GM10266 (cell line): ENCODE measurements at regions not wholly inside any gene's neighbourhood (a gene's known extent, or its start where the extent isn't known, plus 50 kb on each side); places are given as distances from the start of the nearest gene placed in this dataset.

ENCODE experiments used
- DNase-seq: peaks from one replicate; pipeline ENCODE4 v3.0.0; 2012; ENCODE audit errors: extremely low spot score
- CTCF ChIP-seq: IDR thresholded peaks from 2 replicates; pipeline ENCODE4 v1.5.1; 2012; ENCODE audit warnings: mild to moderate bottlenecking, low read depth; ENCODE audit not compliant: control insufficient read depth, insufficient read depth; ENCODE audit errors: missing control alignments

GRCh38 chr5:125525356-125525755 lies 778.9 kb upstream of the ZNF608 start:
- TF ChIP-seq CTCF: no peak
- DNase-seq: no peak

GRCh38 chr5:125526966-125527365 lies 780.5 kb upstream of the ZNF608 start:
- no peak for DNase-seq
- no peak for TF ChIP-seq CTCF

DNA sequence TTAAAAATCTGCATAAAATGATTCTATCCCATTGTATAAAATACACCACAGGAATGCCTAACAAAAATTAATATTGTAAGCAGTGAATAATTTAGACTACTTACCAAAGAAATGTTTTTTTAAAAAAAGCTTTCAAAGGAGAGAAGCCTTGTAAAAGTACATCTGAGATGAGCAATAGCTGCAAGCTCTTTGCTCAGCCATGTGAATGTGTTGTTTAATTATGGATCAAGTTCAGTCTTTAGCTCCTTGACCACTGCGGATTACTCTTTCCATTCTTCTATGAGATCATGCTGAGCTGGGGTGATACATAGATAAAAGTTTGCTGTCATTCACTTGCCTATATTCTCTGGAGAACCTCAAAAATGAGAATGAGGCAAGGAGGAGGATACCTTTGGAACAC lies 782.4 kb upstream of the ZNF608 start:
- DNase-seq: no peak
- TF ChIP-seq CTCF: no peak

DNA sequence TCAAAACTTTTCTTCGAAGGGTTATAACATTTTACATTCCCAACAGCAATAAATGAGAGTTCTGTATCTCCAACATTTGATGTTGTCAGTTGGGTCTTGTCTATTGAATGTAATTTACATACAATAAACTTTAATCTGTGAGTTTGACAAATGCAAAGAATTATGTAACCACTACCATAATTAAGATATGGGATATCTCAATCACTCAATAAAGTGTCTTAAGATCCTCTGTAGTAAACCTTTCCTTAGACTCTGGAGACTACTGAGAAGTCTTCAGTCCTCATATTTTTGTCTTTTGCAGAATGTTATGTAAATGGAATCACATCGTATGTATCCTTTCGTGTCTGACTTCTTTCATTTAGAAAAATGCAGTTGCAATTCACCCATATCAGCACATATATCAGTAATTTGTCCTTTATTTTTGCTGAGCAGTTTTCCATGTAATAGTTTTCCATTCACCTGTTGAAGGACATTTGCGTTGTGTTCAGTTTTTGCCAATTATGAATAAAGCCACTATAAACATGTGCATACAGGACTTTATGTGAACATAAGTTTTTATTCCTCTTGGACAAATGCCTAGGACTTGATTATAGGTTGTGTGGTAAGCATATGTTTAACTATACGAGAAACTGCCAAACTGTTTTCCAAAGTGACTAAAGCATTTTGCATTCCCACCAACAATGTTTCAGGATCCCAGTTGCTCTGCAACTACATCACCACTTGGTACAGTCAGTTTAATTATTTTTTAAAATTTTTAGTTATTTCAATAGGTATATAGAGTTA lies 784.6 kb upstream of the ZNF608 start:
- no peak for TF ChIP-seq CTCF
- no peak for DNase-seq

DNA sequence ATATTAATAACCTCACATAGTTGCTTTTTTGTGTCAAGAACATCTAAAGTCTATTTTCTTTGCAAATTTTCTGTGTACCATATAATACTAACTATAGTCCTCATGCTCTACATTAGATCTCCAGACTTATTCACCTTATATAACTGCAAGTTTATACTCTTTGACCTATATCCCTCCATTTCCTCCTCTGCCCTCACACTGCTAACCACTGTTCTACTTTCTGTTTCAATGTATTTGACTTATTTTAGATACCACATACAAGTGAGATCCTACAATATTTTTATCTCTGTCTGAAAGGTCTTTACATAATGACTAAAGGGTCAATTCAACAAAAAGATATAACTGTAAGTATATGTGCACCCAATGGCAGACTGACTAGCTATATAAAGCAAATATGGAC lies 789.7 kb upstream of the ZNF608 start:
- TF ChIP-seq CTCF: no peak
- no peak for DNase-seq

- TF ChIP-seq CTCF: no peak
- DNase-seq: no peak
These were observed 790.1 kb upstream of the ZNF608 start for GRCh38 chr5:125536582-125536981.

- TF ChIP-seq CTCF: no peak
- no peak for DNase-seq
These were observed 791.2 kb upstream of the ZNF608 start for GRCh38 chr5:125537661-125538060.
